GM21529 (cell line): ENCODE measurements at regions not wholly inside any gene's neighbourhood (a gene's known extent, or its start where the extent isn't known, plus 50 kb on each side); places are given as distances from the start of the nearest gene placed in this dataset.

ENCODE experiments used
- ATAC-seq: cut with Tn5 transposase; IDR thresholded peaks from one replicate; pipeline ENCODE4 v1.9.1; 2021; ENCODE audit not compliant: unreplicated experiment

- ATAC-seq: no peak
These were observed 145.1 kb downstream of the SIPA1L2 start for GRCh38 chr1:232484856-232485255.

- ATAC-seq: no peak
These were observed 146.1 kb downstream of the SIPA1L2 start for GRCh38 chr1:232483826-232484225.

- no peak for ATAC-seq
These were observed 148.8 kb downstream of the SIPA1L2 start for GRCh38 chr1:232481091-232481490.

- ATAC-seq: no peak
These were observed 152.2 kb downstream of the SIPA1L2 start for GRCh38 chr1:232477728-232478127.

- no peak for ATAC-seq
These were observed 153.4 kb downstream of the SIPA1L2 start for GRCh38 chr1:232476538-232476950.

- no peak for ATAC-seq
These were observed 155.1 kb downstream of the SIPA1L2 start for GRCh38 chr1:232474826-232475225.

GRCh38 chr1:232473900-232474299 is 156.0 kb downstream of the SIPA1L2 start:
- no peak for ATAC-seq

GRCh38 chr1:232473324-232473723 is 156.6 kb downstream of the SIPA1L2 start:
- ATAC-seq: no peak

GRCh38 chr1:232472485-232473041 is 157.4 kb downstream of the SIPA1L2 start:
- ATAC-seq: no peak

GRCh38 chr1:232471250-232471649 is 158.7 kb downstream of the SIPA1L2 start:
- no peak for ATAC-seq

- ATAC-seq: no peak
These were observed 159.2 kb downstream of the SIPA1L2 start for GRCh38 chr1:232470711-232471110.

- ATAC-seq: no peak
These were observed 161.7 kb downstream of the SIPA1L2 start for GRCh38 chr1:232468249-232468648.

GRCh38 chr1:232467073-232467760 is 162.7 kb downstream of the SIPA1L2 start:
- no peak for ATAC-seq

GRCh38 chr1:232464325-232464724 is 165.6 kb downstream of the SIPA1L2 start:
- ATAC-seq: no peak

GRCh38 chr1:232463225-232463624 is 166.7 kb downstream of the SIPA1L2 start:
- ATAC-seq: no peak

GRCh38 chr1:232462213-232462612 is 167.7 kb downstream of the SIPA1L2 start:
- no peak for ATAC-seq

GRCh38 chr1:232459826-232460225 is 170.1 kb downstream of the SIPA1L2 start:
- ATAC-seq: no peak

- no peak for ATAC-seq
These were observed 170.8 kb downstream of the SIPA1L2 start for GRCh38 chr1:232459087-232459486.

GRCh38 chr1:232457595-232457994 is 172.3 kb downstream of the SIPA1L2 start:
- ATAC-seq: peak; percentile 62

GRCh38 chr1:232456714-232457113 is 173.2 kb downstream of the SIPA1L2 start:
- ATAC-seq: no peak

GRCh38 chr1:232454227-232454886 is 175.6 kb downstream of the SIPA1L2 start:
- no peak for ATAC-seq

- no peak for ATAC-seq
These were observed 177.0 kb downstream of the SIPA1L2 start for GRCh38 chr1:232452736-232453440.
